SK-N-SH treated with all-trans-retinoic acid at 6 μM for 48 hours (cell line): ENCODE measurements at regions not wholly inside any gene's neighbourhood (a gene's known extent, or its start where the extent isn't known, plus 50 kb on each side); places are given as distances from the start of the nearest gene placed in this dataset.

Source experiments
- ARNTL ChIP-seq: fragments of 450-650 bp; formaldehyde crosslinking; IDR thresholded peaks from 2 replicates; pipeline ENCODE4 v1.5.0; 2020; ENCODE audit warnings: low read depth, mild to moderate bottlenecking, moderate library complexity, borderline replicate concordance
- CSDC2 ChIP-seq: fragments of 250-450 bp; sonication (Bioruptor Pico); IDR thresholded peaks from 2 replicates; pipeline ENCODE4 v1.5.0; 2020; ENCODE audit warnings: mild to moderate bottlenecking, moderate library complexity
- ESRRG ChIP-seq: fragments of 250-450 bp; sonication (Bioruptor Pico); IDR thresholded peaks from 2 replicates; pipeline ENCODE4 v1.6.1; 2021; ENCODE audit warnings: mild to moderate bottlenecking
- ISL1 ChIP-seq: fragments of 250-450 bp; sonication (Bioruptor Pico); IDR thresholded peaks from 2 replicates; pipeline ENCODE4 v2.1.2; 2022; ENCODE audit warnings: mild to moderate bottlenecking, moderate library complexity
- PATZ1 ChIP-seq: fragments of 250-450 bp; sonication (Bioruptor Pico); IDR thresholded peaks from 2 replicates; pipeline ENCODE4 v1.8.0; 2020; ENCODE audit warnings: mild to moderate bottlenecking, moderate library complexity, borderline replicate concordance
- POU6F1 ChIP-seq: fragments of 250-450 bp; sonication (Bioruptor Pico); IDR thresholded peaks from 2 replicates; pipeline ENCODE4 v1.8.0; 2021; ENCODE audit warnings: low read depth, mild to moderate bottlenecking, moderate library complexity, borderline replicate concordance
- RARB ChIP-seq: fragments of 250-450 bp; sonication (Bioruptor Pico); IDR thresholded peaks from 2 replicates; pipeline ENCODE4 v1.8.0; 2021; ENCODE audit warnings: mild to moderate bottlenecking, moderate library complexity
- TCF4 ChIP-seq: fragments of 250-450 bp; sonication (Bioruptor Pico); IDR thresholded peaks from 2 replicates; pipeline ENCODE4 v1.8.0; 2021; ENCODE audit warnings: mild to moderate bottlenecking, moderate library complexity, borderline replicate concordance
- TSHZ2 ChIP-seq: fragments of 250-450 bp; sonication (Bioruptor Pico); IDR thresholded peaks from 2 replicates; pipeline ENCODE4 v1.5.0; 2020; ENCODE audit warnings: mild to moderate bottlenecking, moderate library complexity
- ZC3H10 ChIP-seq: fragments of 250-450 bp; sonication (Bioruptor Pico); IDR thresholded peaks from 2 replicates; pipeline ENCODE4 v1.5.1; 2021; ENCODE audit warnings: mild to moderate bottlenecking, moderate library complexity
- ZFP3 ChIP-seq: fragments of 250-450 bp; sonication (Bioruptor Pico); IDR thresholded peaks from 2 replicates; pipeline ENCODE4 v1.5.0; 2020; ENCODE audit warnings: mild to moderate bottlenecking, moderate library complexity
- ZNF8 ChIP-seq: fragments of 450-650 bp; formaldehyde crosslinking; IDR thresholded peaks from 2 replicates; pipeline ENCODE4 v1.5.0; 2020; ENCODE audit warnings: mild to moderate bottlenecking, moderate library complexity

GRCh38 chr2:8126783-8127182 is 555.1 kb upstream of the ID2 start:
- no peak for TF ChIP-seq ARNTL (CRISPR knock-in tag)
- TF ChIP-seq TSHZ2: no peak
- no peak for TF ChIP-seq ZNF8
- TF ChIP-seq ZFP3 (CRISPR knock-in tag): no peak
- TF ChIP-seq ZC3H10: no peak
- no peak for TF ChIP-seq RARB (CRISPR knock-in tag)
- TF ChIP-seq TCF4 (CRISPR knock-in tag): no peak
- TF ChIP-seq ESRRG: no peak
- no peak for TF ChIP-seq CSDC2
- TF ChIP-seq ISL1 (CRISPR knock-in tag): no peak
- TF ChIP-seq POU6F1 (CRISPR knock-in tag): no peak
- TF ChIP-seq PATZ1 (CRISPR knock-in tag): no peak
